ENCODE measurements at regions not wholly inside any gene's neighbourhood (a gene's known extent, or its start where the extent isn't known, plus 50 kb on each side); places are given as distances from the start of the nearest gene placed in this dataset.

- no peaks in the 10 kb centered on the region for H3K27me3 ChIP-seq
- no peaks in the 10 kb centered on the region for H3K36me3 ChIP-seq
- no peak overlapping the region for H3K4me3 ChIP-seq
- peak overlapping the region in 1 of 2 donors; percentile 36 for H3K27ac ChIP-seq
- intact Hi-C loops (cut with DNase I; ENCODE audit: low total_unique reads) = no loop called here
- TF ChIP-seq POLR2A (IDR thresholded peaks at IDR 0.05) (no peak), CTCF (IDR thresholded peaks at IDR 0.05) (no peak)
- no peaks in the 10 kb centered on the region for H3K4me1 ChIP-seq
- H3K9me3 ChIP-seq = no peaks in the 10 kb centered on the region
- DNase-seq = no peak
Measured at GRCh38 chr2:18651842-18652774, 62.7 kb upstream of the NT5C1B start.

DNA sequence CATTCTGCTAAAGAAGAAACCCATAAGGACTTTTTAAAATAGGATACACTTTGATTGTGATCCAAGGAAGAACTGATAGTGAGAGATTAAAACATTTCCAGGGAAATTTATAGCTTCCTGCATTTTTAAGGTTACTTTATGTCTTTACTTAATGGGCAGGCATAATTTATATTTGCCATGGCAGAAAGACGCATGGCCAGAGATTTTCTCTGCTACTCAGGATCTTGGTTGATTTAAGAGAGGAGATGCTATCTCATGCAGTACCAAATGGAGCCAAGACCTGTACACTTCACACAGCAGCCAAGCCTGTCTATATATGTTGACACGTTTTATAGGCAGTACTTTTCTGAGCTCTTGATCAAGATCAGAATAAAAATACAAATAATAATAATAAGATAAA, 60.9 kb upstream of the NT5C1B start:
- H3K27ac ChIP-seq = no peak overlapping the region
- no peak overlapping the region for H3K4me3 ChIP-seq
- no peaks in the 10 kb centered on the region for H3K36me3 ChIP-seq
- DNase-seq = no peak
- intact Hi-C loops (cut with DNase I; ENCODE audit: low total_unique reads) = no loop called here
- H3K4me1 ChIP-seq = no peaks in the 10 kb centered on the region
- H3K9me3 ChIP-seq = no peaks in the 10 kb centered on the region
- no peak for TF ChIP-seq POLR2A (IDR thresholded peaks at IDR 0.05)
- TF ChIP-seq CTCF (IDR thresholded peaks at IDR 0.05) = no peak
- H3K27me3 ChIP-seq = no peaks in the 10 kb centered on the region

GRCh38 chr2:18649502-18650135, 60.2 kb upstream of the NT5C1B start:
- no peak overlapping the region for H3K4me3 ChIP-seq
- DNase-seq = no peak
- no peaks in the 10 kb centered on the region for H3K36me3 ChIP-seq
- intact Hi-C loops (cut with DNase I; ENCODE audit: low total_unique reads) = no loop called here
- no peaks in the 10 kb centered on the region for H3K4me1 ChIP-seq
- no peaks in the 10 kb centered on the region for H3K27me3 ChIP-seq
- no peak overlapping the region for H3K27ac ChIP-seq
- no peaks in the 10 kb centered on the region for H3K9me3 ChIP-seq
- TF ChIP-seq CTCF (IDR thresholded peaks at IDR 0.05) (no peak), POLR2A (IDR thresholded peaks at IDR 0.05) (no peak)

GRCh38 chr2:18648161-18648560, 58.8 kb upstream of the NT5C1B start:
- Histone ChIP-seq H3K9me3 (no peaks in the 10 kb centered on the region), H3K36me3 (no peaks in the 10 kb centered on the region), H3K27me3 (no peaks in the 10 kb centered on the region), H3K27ac (no peak overlapping the region), H3K4me1 (no peaks in the 10 kb centered on the region), H3K4me3 (no peak overlapping the region)
- DNase-seq = no peak
- intact Hi-C loops (cut with DNase I; ENCODE audit: low total_unique reads) = no loop called here
- TF ChIP-seq POLR2A (IDR thresholded peaks at IDR 0.05) = no peak
- no peak for TF ChIP-seq CTCF (IDR thresholded peaks at IDR 0.05)

DNA sequence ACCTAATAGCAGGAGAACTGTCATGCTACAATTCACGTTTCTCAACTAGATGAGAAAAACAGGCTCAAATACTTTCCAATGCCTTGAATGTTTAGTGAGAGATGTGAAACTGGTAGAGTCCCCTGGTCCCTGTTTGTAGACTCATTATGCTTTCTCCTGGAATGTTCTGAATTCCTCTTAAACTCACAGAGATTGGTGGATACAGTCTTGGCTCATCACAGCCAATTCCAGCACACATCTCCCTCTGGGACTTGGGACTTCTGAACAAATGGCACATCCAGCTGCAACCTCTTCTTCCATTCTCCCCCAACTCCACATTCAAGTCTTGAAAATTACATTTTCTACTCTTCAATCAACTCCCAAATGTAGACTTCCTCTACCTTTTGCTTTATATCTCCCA, 58.4 kb upstream of the NT5C1B start:
- Histone ChIP-seq H3K27ac (no peak overlapping the region), H3K4me3 (no peak overlapping the region), H3K4me1 (no peaks in the 10 kb centered on the region), H3K9me3 (no peaks in the 10 kb centered on the region), H3K27me3 (no peaks in the 10 kb centered on the region), H3K36me3 (no peaks in the 10 kb centered on the region)
- TF ChIP-seq POLR2A (IDR thresholded peaks at IDR 0.05) (no peak), CTCF (IDR thresholded peaks at IDR 0.05) (no peak)
- DNase-seq = no peak
- intact Hi-C loops (cut with DNase I; ENCODE audit: low total_unique reads) = no loop called here
